ENCODE measurements at regions not wholly inside any gene's neighbourhood (a gene's known extent, or its start where the extent isn't known, plus 50 kb on each side); places are given as distances from the start of the nearest gene placed in this dataset.

DNA sequence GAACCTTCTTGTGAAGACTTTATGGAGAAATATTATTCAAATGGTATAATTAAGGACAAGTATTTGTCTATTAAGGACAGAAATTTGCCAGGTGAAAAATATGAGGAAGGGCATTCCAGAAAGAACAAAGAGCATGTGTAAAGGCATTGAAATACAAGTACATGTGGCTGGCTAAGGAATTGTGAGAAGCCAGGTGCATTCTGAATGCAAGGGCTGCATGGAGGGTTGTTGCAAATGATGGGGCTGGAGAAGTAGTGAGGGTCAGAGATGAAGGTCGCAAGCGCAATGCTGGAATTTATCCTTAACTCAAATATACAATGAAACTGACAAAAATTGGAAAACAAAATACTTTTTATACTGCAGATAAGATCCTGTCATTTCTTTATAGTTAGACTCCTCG lies 437.7 kb downstream of the ADAMTS20 start:
- TF ChIP-seq, protein P1, sequence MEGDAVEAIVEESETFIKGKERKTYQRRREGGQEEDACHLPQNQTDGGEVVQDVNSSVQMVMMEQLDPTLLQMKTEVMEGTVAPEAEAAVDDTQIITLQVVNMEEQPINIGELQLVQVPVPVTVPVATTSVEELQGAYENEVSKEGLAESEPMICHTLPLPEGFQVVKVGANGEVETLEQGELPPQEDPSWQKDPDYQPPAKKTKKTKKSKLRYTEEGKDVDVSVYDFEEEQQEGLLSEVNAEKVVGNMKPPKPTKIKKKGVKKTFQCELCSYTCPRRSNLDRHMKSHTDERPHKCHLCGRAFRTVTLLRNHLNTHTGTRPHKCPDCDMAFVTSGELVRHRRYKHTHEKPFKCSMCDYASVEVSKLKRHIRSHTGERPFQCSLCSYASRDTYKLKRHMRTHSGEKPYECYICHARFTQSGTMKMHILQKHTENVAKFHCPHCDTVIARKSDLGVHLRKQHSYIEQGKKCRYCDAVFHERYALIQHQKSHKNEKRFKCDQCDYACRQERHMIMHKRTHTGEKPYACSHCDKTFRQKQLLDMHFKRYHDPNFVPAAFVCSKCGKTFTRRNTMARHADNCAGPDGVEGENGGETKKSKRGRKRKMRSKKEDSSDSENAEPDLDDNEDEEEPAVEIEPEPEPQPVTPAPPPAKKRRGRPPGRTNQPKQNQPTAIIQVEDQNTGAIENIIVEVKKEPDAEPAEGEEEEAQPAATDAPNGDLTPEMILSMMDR (conservative IDR thresholded peaks at IDR 0.05; ENCODE audit: low read length): no peak
- no peak for TF ChIP-seq EZH2phosphoT487 (IDR thresholded peaks at IDR 0.05; ENCODE audit: borderline replicate concordance)
